GM12873 (cell line): ENCODE measurements at regions not wholly inside any gene's neighbourhood (a gene's known extent, or its start where the extent isn't known, plus 50 kb on each side); places are given as distances from the start of the nearest gene placed in this dataset.
A peak's percentile ranks its signal among the peaks of the same experiment; 100 is the strongest.

Experiments used
- TF ChIP-seq, protein P1 (sequence below): IDR thresholded peaks from 2 replicates; pipeline ENCODE4 v1.5.1; 2012; ENCODE audit warnings: low read depth, mild to moderate bottlenecking, moderate library complexity, low read length, control low read depth; ENCODE audit not compliant: insufficient read depth; ENCODE audit errors: missing control alignments

DNA sequence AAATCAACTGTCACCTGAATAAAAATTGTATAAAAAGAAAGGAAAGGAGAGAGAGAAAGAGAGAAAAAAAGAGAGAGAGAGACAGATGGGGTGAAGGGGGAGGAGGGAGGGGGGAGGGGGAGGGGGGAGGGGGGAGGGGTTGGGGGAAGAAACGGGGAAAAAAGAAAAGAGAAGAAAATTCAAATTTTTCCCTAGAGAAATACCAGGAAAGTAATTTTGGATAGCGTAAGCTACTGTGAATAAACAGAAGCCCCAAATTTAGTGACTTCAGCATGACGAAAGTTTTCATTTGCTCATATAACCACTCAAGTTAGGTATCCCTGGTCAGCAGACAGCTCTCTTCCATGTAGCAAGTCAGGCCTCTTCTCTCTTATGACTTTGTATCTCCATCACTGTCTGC is 289.4 kb upstream of the MYOCD start:
- TF ChIP-seq, protein P1, sequence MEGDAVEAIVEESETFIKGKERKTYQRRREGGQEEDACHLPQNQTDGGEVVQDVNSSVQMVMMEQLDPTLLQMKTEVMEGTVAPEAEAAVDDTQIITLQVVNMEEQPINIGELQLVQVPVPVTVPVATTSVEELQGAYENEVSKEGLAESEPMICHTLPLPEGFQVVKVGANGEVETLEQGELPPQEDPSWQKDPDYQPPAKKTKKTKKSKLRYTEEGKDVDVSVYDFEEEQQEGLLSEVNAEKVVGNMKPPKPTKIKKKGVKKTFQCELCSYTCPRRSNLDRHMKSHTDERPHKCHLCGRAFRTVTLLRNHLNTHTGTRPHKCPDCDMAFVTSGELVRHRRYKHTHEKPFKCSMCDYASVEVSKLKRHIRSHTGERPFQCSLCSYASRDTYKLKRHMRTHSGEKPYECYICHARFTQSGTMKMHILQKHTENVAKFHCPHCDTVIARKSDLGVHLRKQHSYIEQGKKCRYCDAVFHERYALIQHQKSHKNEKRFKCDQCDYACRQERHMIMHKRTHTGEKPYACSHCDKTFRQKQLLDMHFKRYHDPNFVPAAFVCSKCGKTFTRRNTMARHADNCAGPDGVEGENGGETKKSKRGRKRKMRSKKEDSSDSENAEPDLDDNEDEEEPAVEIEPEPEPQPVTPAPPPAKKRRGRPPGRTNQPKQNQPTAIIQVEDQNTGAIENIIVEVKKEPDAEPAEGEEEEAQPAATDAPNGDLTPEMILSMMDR: no peak

DNA sequence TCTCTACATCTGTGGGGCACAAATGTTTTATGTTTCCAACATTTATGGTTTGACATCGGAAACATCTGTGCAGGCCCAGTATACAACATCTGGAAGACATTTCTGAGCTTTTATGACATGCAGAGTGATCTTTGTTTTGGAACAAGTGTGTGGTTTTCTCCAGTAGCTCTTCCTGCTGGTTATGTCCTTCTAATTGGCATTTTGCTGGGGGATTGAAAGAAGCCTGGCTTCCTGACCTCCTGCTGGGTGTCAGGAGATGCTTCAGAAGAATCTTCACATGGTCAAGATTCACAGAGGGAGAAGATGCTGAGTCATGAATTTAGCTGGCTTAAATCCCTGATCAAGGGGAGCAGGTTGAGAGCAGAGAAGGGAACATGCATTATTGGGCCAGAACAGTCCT is 279.5 kb upstream of the MYOCD start:
- TF ChIP-seq, protein P1: no peak

DNA sequence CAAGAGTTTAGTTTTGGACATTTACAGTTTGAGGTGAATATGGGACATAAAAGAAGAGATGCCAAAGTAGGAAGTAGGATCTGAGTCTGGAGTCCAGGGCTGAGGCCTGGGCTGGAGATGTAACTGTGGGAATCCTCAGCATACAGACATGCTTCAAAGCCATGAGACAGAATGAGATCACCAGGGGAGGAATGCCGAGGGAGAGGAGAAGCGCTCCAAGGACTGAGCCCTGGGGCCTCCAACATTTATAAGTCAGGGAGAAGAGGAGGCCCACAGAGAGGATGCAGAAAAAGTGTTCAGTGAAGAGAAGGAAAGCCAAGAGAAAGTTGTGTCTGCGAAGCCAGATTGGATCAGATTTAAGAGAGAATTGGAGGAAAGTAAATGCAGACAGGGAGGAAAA is 277.5 kb upstream of the MYOCD start:
- TF ChIP-seq, protein P1: no peak

DNA sequence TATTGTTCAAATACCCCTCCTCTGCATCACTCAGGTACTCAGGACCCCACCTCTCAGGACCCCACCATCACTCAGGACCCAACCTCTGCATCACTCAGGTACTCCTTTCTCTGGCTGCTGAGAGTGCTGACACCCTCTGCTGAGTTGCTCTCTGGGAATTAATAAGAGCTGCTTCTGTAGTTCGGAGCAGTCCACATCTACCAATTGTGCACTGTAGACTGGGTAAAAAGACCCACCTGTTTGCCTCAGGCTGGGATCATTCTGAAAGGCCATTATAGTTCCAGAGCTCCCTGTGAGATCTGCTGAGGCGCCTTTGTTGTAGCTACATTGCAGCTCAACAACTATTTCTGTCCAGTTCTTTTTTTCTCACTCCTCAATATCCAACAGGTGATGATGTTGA is 276.3 kb upstream of the MYOCD start:
- TF ChIP-seq, protein P1: no peak

DNA sequence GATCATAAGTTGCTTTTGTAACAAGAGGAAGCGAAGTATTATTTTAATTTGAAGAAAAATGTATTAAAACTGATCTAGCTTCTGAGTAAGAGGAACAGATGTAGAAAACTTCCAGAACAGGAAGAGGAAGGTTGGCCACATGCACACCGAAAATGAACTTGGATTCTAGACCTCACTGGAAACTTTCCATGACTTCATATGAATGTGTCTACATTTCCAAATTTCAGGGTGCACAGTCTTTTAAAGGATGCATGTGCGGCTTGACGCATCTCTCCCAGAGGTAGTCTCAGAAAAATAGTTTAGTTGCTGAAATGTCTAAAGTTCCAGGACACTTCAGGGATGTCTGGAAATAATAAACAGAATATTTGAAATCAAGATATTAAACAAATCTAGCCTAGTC is 275.1 kb upstream of the MYOCD start:
- TF ChIP-seq, protein P1: no peak

DNA sequence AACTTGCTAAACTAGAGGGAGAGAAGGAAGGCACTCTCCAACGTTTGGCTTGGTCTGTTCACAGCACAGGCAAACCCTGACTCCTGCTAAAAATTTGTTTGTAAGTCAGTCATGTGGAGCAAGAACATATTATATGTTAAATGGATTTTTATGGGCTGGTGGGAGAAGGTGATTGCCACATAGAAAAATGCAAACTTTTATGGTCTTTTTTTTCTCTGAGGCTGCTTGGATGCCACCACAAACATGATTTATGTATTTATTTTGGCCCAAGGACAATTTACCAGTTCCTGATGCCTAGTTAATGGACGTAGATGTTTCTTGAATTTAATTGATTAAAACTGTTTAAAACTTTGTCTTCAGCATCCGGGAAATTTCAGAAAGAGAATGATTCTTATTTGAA is 274.2 kb upstream of the MYOCD start:
- TF ChIP-seq, protein P1: no peak

- TF ChIP-seq, protein P1: peak; percentile 72
Measured at GRCh38 chr17:12395733-12396354, 269.8 kb upstream of the MYOCD start.
